AG04449 (cell line): ENCODE measurements at regions not wholly inside any gene's neighbourhood (a gene's known extent, or its start where the extent isn't known, plus 50 kb on each side); places are given as distances from the start of the nearest gene placed in this dataset.

Source experiments
- CTCF ChIA-PET: fragments of 350-600 bp; formaldehyde crosslinking; extraction: SDS; loops from one replicate; lab custom pipeline; 2021; ENCODE audit warnings: antibody characterized with exemption; lab: Yijun Ruan, JAX
- POLR2A ChIA-PET: fragments of 400-600, 350-600 bp; formaldehyde crosslinking; extraction: SDS; loops from one replicate; lab custom pipeline; 2020; ENCODE audit warnings: antibody characterized with exemption, inconsistent platforms; lab: Yijun Ruan, JAX
- DNase-seq: peaks from one replicate; pipeline ENCODE4 v3.0.0-alpha.2; 2010; ENCODE audit warnings: low read depth, low spot score
- H3K4me3 ChIP-seq: 2 replicates; pipeline ENCODE4 v1.5.1; 2011; ENCODE audit warnings: low read depth, mild to moderate bottlenecking, control low read depth, low read length
- TF ChIP-seq, protein P1 (sequence below): IDR thresholded peaks from one replicate; pipeline ENCODE4 v1.5.1; 2011; ENCODE audit warnings: mild to moderate bottlenecking, moderate library complexity, low read length, control low read depth, inconsistent platforms; ENCODE audit not compliant: insufficient read depth; ENCODE audit errors: missing control alignments

DNA sequence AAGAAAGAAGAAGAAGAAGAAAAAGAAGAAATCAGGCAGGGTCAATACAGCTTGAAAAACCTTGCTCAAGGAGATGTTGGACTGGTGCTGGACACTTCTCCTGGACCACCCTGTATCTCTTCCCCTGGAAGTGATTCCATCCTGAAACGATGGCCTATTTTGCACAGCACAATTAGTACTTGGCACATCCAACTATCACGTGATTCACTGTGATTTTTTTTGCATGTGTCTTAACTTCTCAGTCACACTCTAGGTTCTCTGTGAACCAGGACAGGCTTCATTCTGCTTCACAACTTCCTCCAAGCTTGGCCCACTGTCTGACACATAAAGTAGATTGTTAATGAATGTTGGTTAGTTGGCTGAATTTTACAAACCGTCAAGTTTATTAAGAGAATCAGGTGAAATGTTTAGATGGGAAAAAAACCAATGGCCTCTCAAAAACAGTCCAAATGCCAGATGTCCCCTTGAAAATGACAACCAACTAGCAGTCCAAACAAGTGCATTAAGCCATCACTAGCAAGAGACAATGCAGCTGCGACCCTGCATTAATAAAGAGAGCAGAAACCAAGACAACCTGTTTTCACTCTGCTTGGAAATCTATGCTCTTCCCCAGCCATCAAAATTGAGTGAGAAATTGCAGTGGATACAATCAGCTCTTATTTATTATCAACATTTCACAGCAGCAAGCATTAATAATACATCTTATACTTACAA lies 300.0 kb upstream of the CHAC2 start:
- TF ChIP-seq, protein P1, sequence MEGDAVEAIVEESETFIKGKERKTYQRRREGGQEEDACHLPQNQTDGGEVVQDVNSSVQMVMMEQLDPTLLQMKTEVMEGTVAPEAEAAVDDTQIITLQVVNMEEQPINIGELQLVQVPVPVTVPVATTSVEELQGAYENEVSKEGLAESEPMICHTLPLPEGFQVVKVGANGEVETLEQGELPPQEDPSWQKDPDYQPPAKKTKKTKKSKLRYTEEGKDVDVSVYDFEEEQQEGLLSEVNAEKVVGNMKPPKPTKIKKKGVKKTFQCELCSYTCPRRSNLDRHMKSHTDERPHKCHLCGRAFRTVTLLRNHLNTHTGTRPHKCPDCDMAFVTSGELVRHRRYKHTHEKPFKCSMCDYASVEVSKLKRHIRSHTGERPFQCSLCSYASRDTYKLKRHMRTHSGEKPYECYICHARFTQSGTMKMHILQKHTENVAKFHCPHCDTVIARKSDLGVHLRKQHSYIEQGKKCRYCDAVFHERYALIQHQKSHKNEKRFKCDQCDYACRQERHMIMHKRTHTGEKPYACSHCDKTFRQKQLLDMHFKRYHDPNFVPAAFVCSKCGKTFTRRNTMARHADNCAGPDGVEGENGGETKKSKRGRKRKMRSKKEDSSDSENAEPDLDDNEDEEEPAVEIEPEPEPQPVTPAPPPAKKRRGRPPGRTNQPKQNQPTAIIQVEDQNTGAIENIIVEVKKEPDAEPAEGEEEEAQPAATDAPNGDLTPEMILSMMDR = no peak
- no peak overlapping the region for H3K4me3 ChIP-seq
- CTCF ChIA-PET = no interaction called here
- DNase-seq = no peak
- POLR2A ChIA-PET = no interaction called here

DNA sequence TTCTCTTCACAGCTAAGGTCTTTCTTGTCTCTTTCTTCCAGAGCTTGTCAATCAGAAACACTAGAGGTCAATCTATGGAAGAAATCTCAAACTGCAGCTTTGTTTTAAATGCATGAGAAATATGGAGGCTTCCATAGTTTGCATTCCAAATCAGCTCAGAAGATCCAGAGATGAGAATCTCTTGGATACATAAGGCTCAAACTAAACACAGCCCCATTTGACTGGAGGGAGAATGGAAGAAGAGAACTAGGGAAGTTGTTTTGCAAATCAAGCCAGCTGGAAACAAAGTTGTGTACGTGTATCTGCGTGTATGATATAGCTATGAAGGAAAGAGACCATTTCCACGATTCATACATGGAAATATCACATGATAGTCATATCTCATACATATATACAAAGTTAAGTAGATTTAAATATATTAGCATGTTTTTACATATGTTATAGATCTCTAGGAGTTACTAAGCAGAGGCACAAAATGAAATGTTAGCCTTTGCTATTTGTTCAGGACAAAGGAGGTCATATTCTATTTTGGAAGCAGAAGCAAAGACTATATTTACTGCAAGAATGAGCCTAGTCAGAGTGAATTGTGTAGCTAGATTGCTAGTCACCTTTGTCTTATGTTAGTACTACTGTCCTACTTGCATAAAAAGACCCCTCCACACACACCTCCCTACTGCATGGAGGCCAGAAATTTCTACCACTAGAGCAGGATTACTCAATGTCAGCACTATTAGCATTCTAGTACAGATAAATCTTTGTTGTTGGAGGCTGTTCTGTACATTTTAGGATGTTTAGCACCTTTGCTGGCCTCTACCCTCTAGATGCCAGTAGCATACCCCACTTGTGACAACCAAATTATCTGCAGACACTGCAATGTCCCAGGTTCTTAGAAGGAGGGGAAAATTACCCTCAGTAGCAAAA lies 303.5 kb upstream of the CHAC2 start:
- TF ChIP-seq, protein P1 = no peak
- ChIA-PET POLR2A (no interaction called here), CTCF (no interaction called here)
- DNase-seq = no peak
- H3K4me3 ChIP-seq = no peak overlapping the region

- TF ChIP-seq, protein P1 = no peak
- ChIA-PET POLR2A (no interaction called here), CTCF (no interaction called here)
- no peak overlapping the region for H3K4me3 ChIP-seq
- no peak for DNase-seq
Observed at GRCh38 chr2:53460937-53461336, 306.7 kb upstream of the CHAC2 start.

DNA sequence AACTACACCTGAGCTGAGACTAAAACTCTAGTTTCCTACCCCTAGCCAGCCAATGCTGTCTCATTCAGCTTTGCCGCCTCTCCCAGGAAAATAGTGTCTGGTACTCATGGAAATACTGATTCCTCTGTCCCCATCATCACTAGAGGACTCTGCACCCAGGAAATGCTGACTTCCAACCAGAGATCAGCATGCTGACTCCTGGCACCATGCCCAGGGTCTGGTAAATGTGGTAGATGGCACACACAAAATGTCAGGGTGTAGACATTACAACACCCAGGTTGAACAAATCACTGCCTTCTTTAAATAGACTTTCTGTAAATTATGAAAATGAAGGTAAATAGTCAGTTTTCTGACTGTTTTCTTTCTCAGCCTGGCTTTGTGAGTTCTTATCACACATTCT lies 307.3 kb upstream of the CHAC2 start:
- POLR2A ChIA-PET = no interaction called here
- CTCF ChIA-PET = no interaction called here
- TF ChIP-seq, protein P1 = no peak
- H3K4me3 ChIP-seq = no peak overlapping the region
- DNase-seq = no peak

DNA sequence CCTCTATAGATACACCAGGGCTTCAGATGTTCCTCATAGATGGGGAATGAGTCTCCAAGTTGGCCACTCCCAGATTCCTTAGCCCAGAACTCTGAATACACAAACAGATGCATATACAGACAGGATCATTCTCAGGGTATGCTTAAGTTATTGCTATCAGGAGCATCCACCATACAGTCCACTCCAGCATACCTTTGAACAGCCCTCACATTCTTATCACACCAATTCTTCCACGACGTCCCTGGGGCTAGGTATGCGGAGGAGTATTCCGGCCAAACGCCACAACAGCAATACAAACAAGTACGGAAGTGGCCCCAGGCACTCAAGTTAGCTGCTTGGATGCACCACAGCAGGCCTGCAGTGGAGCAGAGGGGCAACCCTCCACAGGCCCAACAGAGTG lies 312.5 kb upstream of the CHAC2 start:
- no peak overlapping the region for H3K4me3 ChIP-seq
- DNase-seq = no peak
- TF ChIP-seq, protein P1 = no peak
- ChIA-PET POLR2A (no interaction called here), CTCF (no interaction called here)

- CTCF ChIA-PET = no interaction called here
Observed at GRCh38 chr2:53452957-53453748, 314.5 kb upstream of the CHAC2 start.

More at GRCh38 chr2:53452957-53453748, 314.5 kb upstream of the CHAC2 start:
- no peak for DNase-seq
- H3K4me3 ChIP-seq = no peak overlapping the region
- TF ChIP-seq, protein P1 = no peak
- POLR2A ChIA-PET = interaction anchor here (0.7 kb wide), 1 partner anchor 258 kb away, joined by 3 read pairs; no protein-coding TSS in a partner anchor
